GM12892 (cell line): ENCODE measurements at regions not wholly inside any gene's neighbourhood (a gene's known extent, or its start where the extent isn't known, plus 50 kb on each side); places are given as distances from the start of the nearest gene placed in this dataset.

Source experiments
- POLR2A ChIP-seq: IDR thresholded peaks from 2 replicates; pipeline ENCODE4 v1.6.1; 2011; ENCODE audit warnings: low read depth, low read length, control low read depth
- POLR2AphosphoS5 ChIP-seq: IDR thresholded peaks from 2 replicates; pipeline ENCODE4 v1.6.1; 2011; ENCODE audit warnings: low read depth, low read length, control low read depth
- TAF1 ChIP-seq: IDR thresholded peaks from 2 replicates; pipeline ENCODE4 v1.6.1; 2011; ENCODE audit warnings: low read depth, mild to moderate bottlenecking, control low read depth, low read length, borderline replicate concordance

DNA sequence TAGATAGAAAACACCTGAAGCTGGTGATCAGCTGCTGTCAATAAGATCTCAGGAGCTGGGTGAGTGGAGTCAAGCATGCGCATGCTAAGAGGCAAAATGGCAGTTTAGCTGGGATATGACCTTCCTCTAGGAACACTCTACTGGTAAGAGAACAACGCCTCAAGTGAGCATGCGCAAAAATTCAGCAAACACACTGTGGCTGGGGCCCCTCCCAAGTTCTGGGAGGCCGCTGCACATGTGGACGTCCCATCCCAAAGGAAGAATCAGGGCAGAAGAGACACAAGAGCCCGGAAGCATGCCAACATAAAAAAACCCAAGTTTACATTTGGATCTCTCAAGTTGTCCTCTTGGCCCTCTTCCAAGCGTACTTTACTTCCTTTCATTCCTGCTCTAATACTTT is 126.3 kb upstream of the F3 start:
- TF ChIP-seq POLR2AphosphoS5 (no peak), POLR2A (no peak), TAF1 (no peak)
